CD4-positive, alpha-beta T cell treated with Interleukin-17A for 1 hour (primary cell): ENCODE measurements at regions not wholly inside any gene's neighbourhood (a gene's known extent, or its start where the extent isn't known, plus 50 kb on each side); places are given as distances from the start of the nearest gene placed in this dataset.

Experiments
- DNase-seq: peaks from one replicate; pipeline ENCODE4 v3.0.0-alpha.2; 2020

- no peak for DNase-seq
Observed at GRCh38 chr9:109914280-109915027, 134.5 kb downstream of the PALM2AKAP2 start.

- no peak for DNase-seq
Observed at GRCh38 chr9:109916316-109916715, 136.3 kb downstream of the PALM2AKAP2 start.

- DNase-seq, result peak; percentile 7
Observed at GRCh38 chr9:109918339-109919163, 138.6 kb downstream of the PALM2AKAP2 start.

GRCh38 chr9:109919736-109920408 is 139.9 kb downstream of the PALM2AKAP2 start:
- DNase-seq, result no peak

GRCh38 chr9:109922617-109923470 is 142.8 kb downstream of the PALM2AKAP2 start:
- DNase-seq, result no peak

GRCh38 chr9:109923471-109923760 is 143.4 kb downstream of the PALM2AKAP2 start:
- DNase-seq, result no peak

- DNase-seq, result no peak
Observed at GRCh38 chr9:109923806-109924205, 143.8 kb downstream of the PALM2AKAP2 start.

- DNase-seq, result no peak
Observed at GRCh38 chr9:109925799-109926198, 145.8 kb downstream of the PALM2AKAP2 start.

GRCh38 chr9:109926421-109926869 is 146.4 kb downstream of the PALM2AKAP2 start:
- DNase-seq, result no peak

- DNase-seq, result no peak
Observed at GRCh38 chr9:109931623-109932022, 151.6 kb downstream of the PALM2AKAP2 start.

- no peak for DNase-seq
Observed at GRCh38 chr9:109934136-109934856, 154.3 kb downstream of the PALM2AKAP2 start.

- no peak for DNase-seq
Observed at GRCh38 chr9:109934857-109935215, 154.8 kb downstream of the PALM2AKAP2 start.

GRCh38 chr9:109935406-109936087 is 155.5 kb downstream of the PALM2AKAP2 start:
- DNase-seq, result no peak

GRCh38 chr9:109937861-109938453 is 158.0 kb downstream of the PALM2AKAP2 start:
- DNase-seq, result no peak

GRCh38 chr9:109939698-109940342 is 159.8 kb downstream of the PALM2AKAP2 start:
- no peak for DNase-seq

- DNase-seq, result no peak
Observed at GRCh38 chr9:109940561-109940960, 160.6 kb downstream of the PALM2AKAP2 start.

- DNase-seq, result no peak
Observed at GRCh38 chr9:109941771-109942170, 161.8 kb downstream of the PALM2AKAP2 start.

- DNase-seq, result no peak
Observed at GRCh38 chr9:109945573-109945972, 165.6 kb downstream of the PALM2AKAP2 start.

- DNase-seq, result no peak
Observed at GRCh38 chr9:109948453-109948852, 168.5 kb downstream of the PALM2AKAP2 start.

GRCh38 chr9:109950710-109951443 is 170.9 kb downstream of the PALM2AKAP2 start:
- no peak for DNase-seq
